ENCODE measurements at regions not wholly inside any gene's neighbourhood (a gene's known extent, or its start where the extent isn't known, plus 50 kb on each side); places are given as distances from the start of the nearest gene placed in this dataset.

GRCh38 chr4:79695848-79696247, 287.8 kb upstream of the GK2 start:
- no peak for TF ChIP-seq CTCF (IDR thresholded peaks at IDR 0.05)
- H3K4me3 ChIP-seq: no peak overlapping the region
- no peaks in the 10 kb centered on the region for H3K27me3 ChIP-seq (ENCODE audit: insufficient read depth in 3 of 3, low read length in 2 of 3)
- ATAC-seq: no peak
- no peaks in the 10 kb centered on the region for H3K4me1 ChIP-seq
- no peaks in the 10 kb centered on the region for H3K36me3 ChIP-seq (ENCODE audit: insufficient read depth in 1 of 2, low read depth in 1 of 2)
- intact Hi-C loops (cut with DNase I): no loop called here
- H3K9me3 ChIP-seq: peaks cover 9% of the 10 kb centered on the region
- H3K27ac ChIP-seq: no peak overlapping the region
- WGBS, 3 donors: 87 to 90% (median 87%) methylated on average over 3 of the region's 3 CpGs
- DNase-seq: no peak

- Histone ChIP-seq H3K27me3 (ENCODE audit: insufficient read depth in 3 of 3, low read length in 2 of 3) (no peaks in the 10 kb centered on the region), H3K36me3 (ENCODE audit: insufficient read depth in 1 of 2, low read depth in 1 of 2) (no peaks in the 10 kb centered on the region), H3K9me3 (peaks cover 9% of the 10 kb centered on the region), H3K4me1 (no peaks in the 10 kb centered on the region), H3K4me3 (no peak overlapping the region), H3K27ac (no peak overlapping the region)
- intact Hi-C loops (cut with DNase I): no loop called here
- ATAC-seq: no peak
- DNase-seq: no peak
- TF ChIP-seq CTCF (IDR thresholded peaks at IDR 0.05): no peak
- WGBS, 3 donors: 56 to 72% (median 61%) methylated on average over 3 of the region's 3 CpGs
These were observed 281.7 kb upstream of the GK2 start for GRCh38 chr4:79689740-79690139.

- intact Hi-C loops (cut with DNase I): no loop called here
- no peak for TF ChIP-seq CTCF (IDR thresholded peaks at IDR 0.05)
- no peak for ATAC-seq
- no peak overlapping the region for H3K4me3 ChIP-seq
- no peaks in the 10 kb centered on the region for H3K27me3 ChIP-seq (ENCODE audit: insufficient read depth in 3 of 3, low read length in 2 of 3)
- DNase-seq: no peak
- no peaks in the 10 kb centered on the region for H3K36me3 ChIP-seq (ENCODE audit: insufficient read depth in 1 of 2, low read depth in 1 of 2)
- H3K4me1 ChIP-seq: no peaks in the 10 kb centered on the region
- H3K9me3 ChIP-seq: no peaks in the 10 kb centered on the region
- no peak overlapping the region for H3K27ac ChIP-seq
These were observed 280.7 kb upstream of the GK2 start for GRCh38 chr4:79688691-79689090.

- 35 to 53% (median 53%) methylated on average over 2 of the region's 2 CpGs for WGBS, 3 donors
These were observed 279.0 kb upstream of the GK2 start for GRCh38 chr4:79687006-79687405.

More at GRCh38 chr4:79687006-79687405, 279.0 kb upstream of the GK2 start:
- H3K4me3 ChIP-seq: no peak overlapping the region
- H3K9me3 ChIP-seq: no peaks in the 10 kb centered on the region
- no peaks in the 10 kb centered on the region for H3K4me1 ChIP-seq
- ATAC-seq (no peak), DNase-seq (no peak)
- intact Hi-C loops (cut with DNase I): no loop called here
- no peak overlapping the region for H3K27ac ChIP-seq
- no peaks in the 10 kb centered on the region for H3K36me3 ChIP-seq (ENCODE audit: insufficient read depth in 1 of 2, low read depth in 1 of 2)
- no peak for TF ChIP-seq CTCF (IDR thresholded peaks at IDR 0.05)
- no peaks in the 10 kb centered on the region for H3K27me3 ChIP-seq (ENCODE audit: insufficient read depth in 3 of 3, low read length in 2 of 3)
